Panc1 (cell line): ENCODE measurements at regions not wholly inside any gene's neighbourhood (a gene's known extent, or its start where the extent isn't known, plus 50 kb on each side); places are given as distances from the start of the nearest gene placed in this dataset.

Experiments used
- ATAC-seq: fragments of 200-7000 bp; cut with Tn5 transposase; 2 replicates; pipeline ENCODE4 v1.9.1; 2020; ENCODE audit warnings: mild to moderate bottlenecking, moderate library complexity
- BruUV-seq: library from RNA; stranded (reverse); fragments of 400-500 nt; replicated peaks from 2 replicates; lab custom pipeline; 2021; lab: Mats Ljungman, UMichigan
- CTCF ChIA-PET: fragments of 300-600 bp; sonication (Branson Sonifier 250); formaldehyde crosslinking; loops from one replicate; lab custom pipeline; 2022; ENCODE audit warnings: antibody characterized with exemption; lab: Charles Lee
- POLR2A ChIA-PET: fragments of 300-600 bp; sonication (Branson Sonifier 250); formaldehyde crosslinking; loops from one replicate; lab custom pipeline; 2022; ENCODE audit warnings: antibody characterized with exemption; lab: Charles Lee
- DNase-seq: peaks from one replicate; pipeline ENCODE4 v3.0.0-alpha.2; 2010; ENCODE audit warnings: low read depth, low spot score
- H3K27ac ChIP-seq: 2 replicates; pipeline ENCODE4 v1.5.1; 2011; ENCODE audit warnings: mild to moderate bottlenecking, low read length, inconsistent platforms
- H3K27me3 ChIP-seq: fragments of 200-500 bp; sonication (Bioruptor generic); 2 replicates; pipeline ENCODE4 v1.6.0; 2014; ENCODE audit warnings: low read length, inconsistent platforms; ENCODE audit not compliant: control insufficient read depth, insufficient read depth
- H3K36me3 ChIP-seq: fragments of 200-500 bp; sonication (Bioruptor generic); 2 replicates; pipeline ENCODE4 v1.5.1; 2014; ENCODE audit warnings: inconsistent platforms, mild to moderate bottlenecking, low read length, moderate library complexity; ENCODE audit not compliant: control insufficient read depth, insufficient read depth
- H3K4me1 ChIP-seq: 2 replicates; pipeline ENCODE4 v1.5.1; 2011; ENCODE audit warnings: inconsistent platforms, mild to moderate bottlenecking, low read length, moderate library complexity; ENCODE audit not compliant: control insufficient read depth, insufficient read depth
- H3K4me3 ChIP-seq, 2 experiments: 2 replicates each; pipeline ENCODE4 v1.5.1; 2011 to 2012; ENCODE audit warnings: low read depth in 2 of 2, low read length in 2 of 2, mild to moderate bottlenecking in 2 of 2, inconsistent platforms in 1 of 2, moderate library complexity in 1 of 2
- H3K9me3 ChIP-seq: fragments of 200-500 bp; sonication (Bioruptor generic); 2 replicates; pipeline ENCODE4 v1.5.1; 2014; ENCODE audit warnings: low read depth, mild to moderate bottlenecking, inconsistent platforms, low read length, moderate library complexity; ENCODE audit not compliant: control insufficient read depth, insufficient read depth
- POLR2AphosphoS5 ChIP-seq: IDR thresholded peaks from 2 replicates; pipeline ENCODE4 v1.6.1; 2012; ENCODE audit warnings: mild to moderate bottlenecking, low read depth, low read length, moderate library complexity
- SIN3A ChIP-seq: IDR thresholded peaks from 2 replicates; pipeline ENCODE4 v1.6.1; 2012; ENCODE audit warnings: low read depth, mild to moderate bottlenecking, low read length, moderate library complexity, borderline replicate concordance; ENCODE audit not compliant: insufficient read depth
- TCF7L2 ChIP-seq: IDR thresholded peaks from 2 replicates; pipeline ENCODE4 v1.6.1; 2011; ENCODE audit warnings: mild to moderate bottlenecking, low read depth, low read length, inconsistent platforms
- in situ Hi-C: cut with HindIII; loops from 2 replicates; pipeline ENCODE4 v1.10.0; 2016; ENCODE audit warnings: low sequenced_read_pairs, low pct_unique_long_range_greater_than_20kb
- intact Hi-C: fragments of 100-400 bp; cut with micrococcal nuclease; formaldehyde crosslinking; loops from one replicate; pipeline ENCODE4 v1.10.0; 2022; ENCODE audit not compliant: unreplicated experiment
- TF ChIP-seq, protein P1 (sequence below), 2 experiments: IDR thresholded peaks; 2 replicates each; pipeline ENCODE4 v1.6.1; 2011 to 2012; ENCODE audit warnings: low read depth in 2 of 2, control low read depth in 1 of 2, low read length in 1 of 2, mild to moderate bottlenecking in 1 of 2, moderate library complexity in 1 of 2; ENCODE audit not compliant: insufficient read depth in 1 of 2
- TF ChIP-seq, protein P2 (sequence below): fragments of 450-650 bp; IDR thresholded peaks from 2 replicates; pipeline ENCODE4 v1.5.1; 2017; ENCODE audit warnings: mild to moderate bottlenecking

DNA sequence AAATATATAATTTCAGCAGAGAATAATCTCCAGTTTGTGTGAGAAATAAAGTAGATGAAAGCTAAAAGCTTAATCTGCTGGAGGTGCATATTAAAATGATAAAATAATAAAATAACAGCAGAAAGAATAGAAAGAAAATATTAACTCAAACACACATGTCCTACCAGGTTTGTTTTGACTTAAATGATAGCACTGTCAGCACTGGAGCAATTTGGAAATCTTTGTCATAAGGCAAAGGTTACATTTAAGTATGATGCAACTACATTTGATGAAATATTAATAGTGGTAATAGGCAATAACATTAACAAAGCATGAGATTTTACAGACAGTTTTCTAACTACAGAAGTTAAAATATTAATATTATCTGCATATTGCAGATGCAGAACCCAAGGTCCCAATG, 2380.1 kb downstream of the PCDH9 start:
- intact Hi-C loops, result no loop called here
- no peak for ATAC-seq
- Histone ChIP-seq H3K27me3 (no peaks in the 10 kb centered on the region), H3K4me1 (no peaks in the 10 kb centered on the region), H3K4me3 (no peak overlapping the region), H3K27ac (no peak overlapping the region), H3K36me3 (no peaks in the 10 kb centered on the region), H3K9me3 (no peaks in the 10 kb centered on the region)
- CTCF ChIA-PET, result no interaction called here
- BruUV-seq, result no TSS peak
- in situ Hi-C loops, result no loop called here
- no peak for DNase-seq
- TF ChIP-seq POLR2AphosphoS5, result no peak
- TF ChIP-seq TCF7L2, result no peak
- TF ChIP-seq SIN3A, result no peak
- TF ChIP-seq, protein P1, sequence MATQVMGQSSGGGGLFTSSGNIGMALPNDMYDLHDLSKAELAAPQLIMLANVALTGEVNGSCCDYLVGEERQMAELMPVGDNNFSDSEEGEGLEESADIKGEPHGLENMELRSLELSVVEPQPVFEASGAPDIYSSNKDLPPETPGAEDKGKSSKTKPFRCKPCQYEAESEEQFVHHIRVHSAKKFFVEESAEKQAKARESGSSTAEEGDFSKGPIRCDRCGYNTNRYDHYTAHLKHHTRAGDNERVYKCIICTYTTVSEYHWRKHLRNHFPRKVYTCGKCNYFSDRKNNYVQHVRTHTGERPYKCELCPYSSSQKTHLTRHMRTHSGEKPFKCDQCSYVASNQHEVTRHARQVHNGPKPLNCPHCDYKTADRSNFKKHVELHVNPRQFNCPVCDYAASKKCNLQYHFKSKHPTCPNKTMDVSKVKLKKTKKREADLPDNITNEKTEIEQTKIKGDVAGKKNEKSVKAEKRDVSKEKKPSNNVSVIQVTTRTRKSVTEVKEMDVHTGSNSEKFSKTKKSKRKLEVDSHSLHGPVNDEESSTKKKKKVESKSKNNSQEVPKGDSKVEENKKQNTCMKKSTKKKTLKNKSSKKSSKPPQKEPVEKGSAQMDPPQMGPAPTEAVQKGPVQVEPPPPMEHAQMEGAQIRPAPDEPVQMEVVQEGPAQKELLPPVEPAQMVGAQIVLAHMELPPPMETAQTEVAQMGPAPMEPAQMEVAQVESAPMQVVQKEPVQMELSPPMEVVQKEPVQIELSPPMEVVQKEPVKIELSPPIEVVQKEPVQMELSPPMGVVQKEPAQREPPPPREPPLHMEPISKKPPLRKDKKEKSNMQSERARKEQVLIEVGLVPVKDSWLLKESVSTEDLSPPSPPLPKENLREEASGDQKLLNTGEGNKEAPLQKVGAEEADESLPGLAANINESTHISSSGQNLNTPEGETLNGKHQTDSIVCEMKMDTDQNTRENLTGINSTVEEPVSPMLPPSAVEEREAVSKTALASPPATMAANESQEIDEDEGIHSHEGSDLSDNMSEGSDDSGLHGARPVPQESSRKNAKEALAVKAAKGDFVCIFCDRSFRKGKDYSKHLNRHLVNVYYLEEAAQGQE (IDR thresholded peaks at IDR 0.05; ENCODE audit: insufficient read depth in 1 of 2, low read depth in 2 of 2, low read length in 1 of 2), result no peak
- TF ChIP-seq, protein P2, sequence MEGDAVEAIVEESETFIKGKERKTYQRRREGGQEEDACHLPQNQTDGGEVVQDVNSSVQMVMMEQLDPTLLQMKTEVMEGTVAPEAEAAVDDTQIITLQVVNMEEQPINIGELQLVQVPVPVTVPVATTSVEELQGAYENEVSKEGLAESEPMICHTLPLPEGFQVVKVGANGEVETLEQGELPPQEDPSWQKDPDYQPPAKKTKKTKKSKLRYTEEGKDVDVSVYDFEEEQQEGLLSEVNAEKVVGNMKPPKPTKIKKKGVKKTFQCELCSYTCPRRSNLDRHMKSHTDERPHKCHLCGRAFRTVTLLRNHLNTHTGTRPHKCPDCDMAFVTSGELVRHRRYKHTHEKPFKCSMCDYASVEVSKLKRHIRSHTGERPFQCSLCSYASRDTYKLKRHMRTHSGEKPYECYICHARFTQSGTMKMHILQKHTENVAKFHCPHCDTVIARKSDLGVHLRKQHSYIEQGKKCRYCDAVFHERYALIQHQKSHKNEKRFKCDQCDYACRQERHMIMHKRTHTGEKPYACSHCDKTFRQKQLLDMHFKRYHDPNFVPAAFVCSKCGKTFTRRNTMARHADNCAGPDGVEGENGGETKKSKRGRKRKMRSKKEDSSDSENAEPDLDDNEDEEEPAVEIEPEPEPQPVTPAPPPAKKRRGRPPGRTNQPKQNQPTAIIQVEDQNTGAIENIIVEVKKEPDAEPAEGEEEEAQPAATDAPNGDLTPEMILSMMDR, result no peak
- POLR2A ChIA-PET, result no interaction called here

DNA sequence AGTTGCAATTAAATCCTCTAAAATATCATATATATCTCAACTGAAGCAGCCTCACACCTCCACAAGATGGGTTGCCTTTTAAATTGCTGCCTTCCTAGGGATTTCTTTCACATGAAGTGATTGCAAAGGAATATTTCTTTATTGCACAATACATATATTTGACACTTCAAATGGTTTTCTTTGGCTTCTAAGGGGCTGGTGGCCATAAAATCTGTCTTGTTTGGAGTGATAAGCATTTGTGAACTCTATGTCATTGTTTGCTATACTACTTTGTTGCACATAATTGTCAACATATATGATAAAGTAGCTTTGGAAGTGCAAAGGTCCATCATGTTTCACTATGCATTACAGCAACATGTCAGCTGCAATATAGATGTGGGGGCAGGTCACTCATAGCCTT, 2380.9 kb downstream of the PCDH9 start:
- no TSS peak for BruUV-seq
- H3K4me3 ChIP-seq, result no peak overlapping the region
- TF ChIP-seq, protein P2, result no peak
- H3K27me3 ChIP-seq, result no peaks in the 10 kb centered on the region
- H3K27ac ChIP-seq, result no peak overlapping the region
- in situ Hi-C loops, result no loop called here
- no peaks in the 10 kb centered on the region for H3K4me1 ChIP-seq
- POLR2A ChIA-PET, result no interaction called here
- no peak for ATAC-seq
- H3K9me3 ChIP-seq, result no peaks in the 10 kb centered on the region
- no peak for DNase-seq
- H3K36me3 ChIP-seq, result no peaks in the 10 kb centered on the region
- CTCF ChIA-PET, result no interaction called here
- intact Hi-C loops, result no loop called here

DNA sequence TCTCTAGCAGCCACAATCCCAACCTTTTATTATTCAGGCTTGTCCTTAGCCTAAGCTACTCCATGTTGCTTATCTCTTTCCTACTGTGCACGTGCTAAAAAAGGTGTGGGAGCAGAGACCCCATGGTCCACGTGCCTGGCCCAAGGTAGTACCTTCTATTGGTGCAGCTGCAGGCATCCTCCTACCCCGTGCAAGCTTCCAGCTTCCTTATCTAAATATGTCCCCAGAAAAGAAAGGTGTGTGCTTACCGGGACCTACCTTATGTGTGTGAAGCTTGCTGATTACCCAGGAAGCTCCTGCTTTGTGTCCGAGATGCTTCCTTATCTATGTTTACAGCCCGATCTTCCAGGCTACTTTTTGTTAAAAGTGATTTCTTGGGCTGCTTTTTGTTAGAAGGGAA, 2382.4 kb downstream of the PCDH9 start:
- ChIA-PET CTCF (no interaction called here), POLR2A (no interaction called here)
- no peak for ATAC-seq

More for the DNA sequence above, 2382.4 kb downstream of the PCDH9 start:
- Histone ChIP-seq H3K27me3 (no peaks in the 10 kb centered on the region), H3K27ac (no peak overlapping the region), H3K9me3 (no peaks in the 10 kb centered on the region), H3K4me3 (no peak overlapping the region), H3K36me3 (no peaks in the 10 kb centered on the region), H3K4me1 (no peaks in the 10 kb centered on the region)
- TF ChIP-seq SIN3A (no peak), POLR2AphosphoS5 (no peak), TCF7L2 (no peak)
- TF ChIP-seq, protein P1 (IDR thresholded peaks at IDR 0.05; ENCODE audit: insufficient read depth in 1 of 2, low read depth in 2 of 2, low read length in 1 of 2), result no peak
- TF ChIP-seq, protein P2, result no peak
- in situ Hi-C loops, result no loop called here
- intact Hi-C loops, result no loop called here
- DNase-seq, result no peak
- no TSS peak for BruUV-seq
